ENCODE measurements at regions not wholly inside any gene's neighbourhood (a gene's known extent, or its start where the extent isn't known, plus 50 kb on each side); places are given as distances from the start of the nearest gene placed in this dataset.
"Not testable (repeated sequence)": the region's sequence is repeated elsewhere in the genome, so short reads cannot be mapped to it uniquely, and the experiment has no call there.

DNA sequence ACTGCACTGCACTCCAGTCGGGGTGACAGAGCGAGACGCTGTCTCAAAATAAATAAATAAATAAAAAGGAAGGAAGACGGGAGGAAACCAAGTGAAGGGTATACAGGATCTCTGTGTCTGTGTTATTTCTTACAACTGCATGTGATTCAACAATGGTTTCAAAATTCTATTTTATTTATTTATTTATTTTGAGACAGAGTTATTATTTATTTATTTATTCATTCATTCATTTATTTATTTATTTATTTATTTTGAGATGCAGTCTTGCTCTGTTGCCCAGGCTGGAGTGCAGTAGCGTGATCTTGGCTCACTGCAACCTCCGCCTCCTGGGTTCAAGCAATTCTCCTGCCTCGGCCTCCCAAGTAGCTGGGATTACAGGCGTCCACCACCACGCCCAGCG is 64.2 kb upstream of the RBM24 start:
- H3K27ac ChIP-seq; H3K4me3 ChIP-seq; in situ Hi-C loops (cut with MboI; ENCODE audit: low pct_unique_long_range_greater_than_20kb in 2 of 9, low sequenced_read_pairs in 9 of 9, unreplicated experiment in 9 of 9); ATAC-seq (replicated peaks in 6 of 8); H3K4me1 ChIP-seq (replicated peaks in 1 of 2): not testable (repeated sequence)
- 71 to 100% (median 93%) methylated on average over 1 to 10 of the region's 10 CpGs for whole genome bisulfite sequencing, 10 experiments

DNA sequence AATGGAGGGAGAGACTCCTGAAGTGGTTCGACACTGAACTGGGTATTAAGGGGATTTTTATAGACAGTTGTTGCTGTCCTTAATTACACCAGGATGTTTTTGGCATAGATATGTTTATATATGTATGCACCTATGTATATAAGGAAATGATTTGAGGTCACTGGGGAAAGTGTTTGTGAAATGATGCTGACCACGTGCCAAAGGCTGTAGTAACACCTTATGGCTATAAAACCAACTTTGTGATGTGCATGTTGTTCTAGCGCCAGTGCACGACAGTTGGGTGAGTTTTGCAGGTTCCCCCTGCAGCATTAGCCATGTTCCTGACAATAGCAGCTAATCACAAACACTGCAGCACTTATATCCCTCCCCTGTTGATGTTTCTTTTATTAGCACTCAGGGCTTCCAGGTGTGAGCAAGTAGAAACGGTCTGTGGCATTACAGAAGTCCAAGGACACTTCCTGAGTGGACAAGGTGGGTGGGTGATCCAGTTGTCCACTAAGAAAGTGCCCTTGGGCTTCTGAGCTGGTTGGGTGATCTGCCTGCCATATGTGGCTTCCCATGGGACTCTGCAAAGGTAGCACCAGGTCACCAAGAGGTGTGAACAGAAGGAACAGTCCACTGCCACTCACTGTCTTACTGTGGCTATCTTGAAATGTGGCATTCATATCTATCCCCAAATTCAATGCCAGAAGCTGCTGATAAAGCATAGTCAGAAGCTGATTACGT is 63.0 kb upstream of the RBM24 start:
- no peak overlapping the region for H3K27ac ChIP-seq
- no peak for ATAC-seq (replicated peaks in 6 of 8)
- no peaks in the 10 kb centered on the region for H3K4me1 ChIP-seq (replicated peaks in 1 of 2)
- H3K4me3 ChIP-seq = no peak overlapping the region
- in situ Hi-C loops (cut with MboI; ENCODE audit: low pct_unique_long_range_greater_than_20kb in 2 of 9, low sequenced_read_pairs in 9 of 9, unreplicated experiment in 9 of 9) = no loop called here
- WGBS, 10 experiments = 5 to 94% (median 81%) methylated on average over 2 to 6 of the region's 6 CpGs

DNA sequence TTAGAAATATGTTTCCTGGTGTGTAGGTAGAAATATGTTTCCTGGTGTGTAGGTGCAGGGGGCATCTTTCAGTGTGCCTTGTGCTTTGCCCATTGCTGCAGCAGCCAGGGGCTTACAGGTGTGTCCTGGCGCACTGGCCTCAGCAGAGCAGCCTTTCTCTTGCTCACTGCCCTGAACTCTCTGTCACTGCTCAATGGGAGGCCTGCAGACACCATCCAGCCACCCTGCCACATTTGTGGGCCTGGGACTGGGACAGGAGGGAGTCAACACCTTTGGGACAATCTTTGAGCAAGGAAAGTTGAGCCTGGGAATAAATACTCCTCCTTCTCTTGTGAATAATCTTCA is 62.4 kb upstream of the RBM24 start:
- in situ Hi-C loops (cut with MboI; ENCODE audit: low pct_unique_long_range_greater_than_20kb in 2 of 9, low sequenced_read_pairs in 9 of 9, unreplicated experiment in 9 of 9) = no loop called here
- Histone ChIP-seq H3K27ac (no peak overlapping the region), H3K4me3 (no peak overlapping the region), H3K4me1 (replicated peaks in 1 of 2) (no peaks in the 10 kb centered on the region)
- no peak for ATAC-seq (replicated peaks in 6 of 8)
- 40 to 83% methylated on average over 1 of the region's 1 CpG; no CpG with 5 or more reads in 8 of the 10 experiments for WGBS, 10 experiments

DNA sequence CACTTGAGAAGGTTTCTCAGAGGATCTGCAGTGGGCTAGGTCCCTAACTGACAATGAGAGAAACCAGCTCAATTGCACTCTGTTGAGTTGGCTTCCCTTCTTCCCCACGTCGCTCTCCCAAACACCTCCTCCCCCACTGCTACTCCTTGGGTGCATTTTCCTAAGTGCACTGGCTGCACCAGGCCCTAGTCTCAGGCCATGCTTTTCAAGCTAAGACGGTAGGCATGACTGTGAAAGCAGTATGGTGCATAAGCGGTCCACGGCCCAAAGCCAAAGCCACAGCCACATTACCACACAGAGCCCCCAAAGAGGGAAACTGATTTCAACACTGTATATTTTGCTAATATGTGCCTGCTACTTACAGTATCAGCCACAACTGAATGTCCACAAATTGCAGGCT is 62.1 kb upstream of the RBM24 start:
- Histone ChIP-seq H3K27ac (no peak overlapping the region), H3K4me1 (replicated peaks in 1 of 2) (no peaks in the 10 kb centered on the region), H3K4me3 (no peak overlapping the region)
- in situ Hi-C loops (cut with MboI; ENCODE audit: low pct_unique_long_range_greater_than_20kb in 2 of 9, low sequenced_read_pairs in 9 of 9, unreplicated experiment in 9 of 9) = no loop called here
- ATAC-seq (replicated peaks in 6 of 8) = no peak
- WGBS, 10 experiments = 20 to 84% (median 67%) methylated on average over 1 to 5 of the region's 5 CpGs; no CpG with 5 or more reads in 3 of the 10 experiments

DNA sequence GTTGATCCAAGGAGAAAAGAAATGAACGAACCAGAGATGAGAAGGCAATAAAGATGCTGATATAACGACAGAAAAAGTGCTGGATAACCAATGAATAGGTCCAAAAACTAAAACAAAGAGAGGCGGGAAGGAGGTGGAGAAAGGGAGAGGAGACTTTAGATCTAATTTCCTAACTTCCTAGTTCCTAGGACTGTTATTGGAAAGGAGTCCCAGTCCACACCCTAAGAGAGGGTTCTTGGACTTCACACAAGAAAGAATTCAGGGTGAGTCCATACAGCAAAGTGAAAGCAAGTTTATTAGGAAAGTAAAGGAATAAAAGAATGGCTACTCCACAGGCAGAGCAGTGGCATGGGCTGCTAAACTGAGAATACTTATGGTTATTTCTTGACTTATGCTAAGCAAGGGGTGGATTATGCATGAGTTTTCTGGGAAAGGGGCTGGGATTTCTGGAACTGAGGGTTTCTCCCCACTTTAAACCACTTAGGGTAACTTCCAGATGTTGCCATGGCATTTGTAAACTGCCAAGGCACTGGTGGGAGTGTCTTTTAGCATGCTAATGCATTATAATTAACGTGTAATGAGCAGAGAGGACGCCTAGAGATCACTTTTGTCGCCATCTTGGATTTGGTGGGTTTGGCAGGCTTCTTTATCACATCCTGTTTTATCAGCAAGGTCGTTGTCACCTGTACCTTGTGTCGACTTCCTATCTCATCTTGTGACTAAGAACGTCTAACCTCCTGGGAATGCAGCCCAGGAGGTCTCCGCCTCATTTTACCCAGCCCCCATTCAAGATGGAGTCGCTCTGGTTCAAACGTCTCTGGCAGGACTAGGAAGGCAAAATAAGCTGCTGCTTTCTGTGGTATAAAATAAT is 60.9 kb upstream of the RBM24 start:
- Histone ChIP-seq H3K4me3 (no peak overlapping the region), H3K4me1 (replicated peaks in 1 of 2) (no peaks in the 10 kb centered on the region), H3K27ac (no peak overlapping the region)
- in situ Hi-C loops (cut with MboI; ENCODE audit: low pct_unique_long_range_greater_than_20kb in 2 of 9, low sequenced_read_pairs in 9 of 9, unreplicated experiment in 9 of 9) = no loop called here
- ATAC-seq (replicated peaks in 6 of 8) = peak in 3 of 8 experiments; percentile 79 to 91 (median 85)
- WGBS, 10 experiments = 32 to 96% (median 81%) methylated on average over 2 to 11 of the region's 12 CpGs

DNA sequence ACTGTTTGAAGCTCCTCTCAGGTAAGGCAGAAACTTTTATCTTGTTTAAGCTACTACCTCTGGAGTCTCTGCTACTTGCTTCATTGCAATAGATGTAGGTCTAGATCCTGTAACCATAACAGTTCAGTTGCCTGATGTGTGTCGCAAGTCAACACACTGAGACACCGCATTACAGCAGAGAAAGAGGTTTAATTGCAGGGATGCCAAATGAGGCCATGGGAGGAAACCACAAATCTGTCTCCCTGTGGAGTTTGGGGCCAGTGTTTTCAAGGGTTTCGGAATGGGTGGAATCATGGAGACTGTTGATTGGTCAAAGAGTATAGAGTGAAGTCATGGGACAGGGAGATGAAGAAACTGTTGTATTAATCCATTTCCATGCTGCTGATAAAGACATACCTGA is 57.1 kb upstream of the RBM24 start:
- H3K27ac ChIP-seq = no peak overlapping the region
- H3K4me1 ChIP-seq (replicated peaks in 1 of 2) = peaks cover 10 to 15% of the 10 kb centered on the region in 2 donors
- H3K4me3 ChIP-seq = no peak overlapping the region
- no peak for ATAC-seq (replicated peaks in 6 of 8)
- 40 to 100% (median 100%) methylated on average over 1 to 3 of the region's 3 CpGs; no CpG with 5 or more reads in 3 of the 10 experiments for WGBS, 10 experiments
- in situ Hi-C loops (cut with MboI; ENCODE audit: low pct_unique_long_range_greater_than_20kb in 2 of 9, low sequenced_read_pairs in 9 of 9, unreplicated experiment in 9 of 9) = no loop called here

DNA sequence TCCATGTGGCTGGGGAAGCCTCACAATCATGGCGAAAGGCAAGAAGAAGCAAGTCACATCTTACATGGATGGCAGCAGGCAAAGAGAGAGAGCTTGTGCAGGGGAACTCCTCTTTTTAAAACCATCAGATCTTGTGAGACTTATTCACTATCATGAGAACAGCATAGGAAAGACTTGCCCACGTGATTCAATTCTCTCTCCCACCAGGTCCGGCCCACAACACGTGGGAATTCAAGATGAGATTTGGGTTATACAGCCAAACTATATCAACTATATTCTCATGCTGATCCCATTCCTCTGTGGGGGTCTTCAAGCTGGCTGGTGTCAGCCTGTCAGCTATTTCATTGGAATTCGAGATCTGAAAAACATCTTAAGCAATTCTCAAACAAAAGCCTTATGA is 56.7 kb upstream of the RBM24 start:
- ATAC-seq (replicated peaks in 6 of 8); H3K4me3 ChIP-seq; in situ Hi-C loops (cut with MboI; ENCODE audit: low pct_unique_long_range_greater_than_20kb in 2 of 9, low sequenced_read_pairs in 9 of 9, unreplicated experiment in 9 of 9); H3K27ac ChIP-seq: not testable (repeated sequence)
- WGBS, 10 experiments = 0 to 100% (median 72%) methylated on average over 1 to 4 of the region's 5 CpGs; no CpG with 5 or more reads in 1 of the 10 experiments
- H3K4me1 ChIP-seq (replicated peaks in 1 of 2) = peaks cover 10 to 15% of the 10 kb centered on the region in 2 donors

DNA sequence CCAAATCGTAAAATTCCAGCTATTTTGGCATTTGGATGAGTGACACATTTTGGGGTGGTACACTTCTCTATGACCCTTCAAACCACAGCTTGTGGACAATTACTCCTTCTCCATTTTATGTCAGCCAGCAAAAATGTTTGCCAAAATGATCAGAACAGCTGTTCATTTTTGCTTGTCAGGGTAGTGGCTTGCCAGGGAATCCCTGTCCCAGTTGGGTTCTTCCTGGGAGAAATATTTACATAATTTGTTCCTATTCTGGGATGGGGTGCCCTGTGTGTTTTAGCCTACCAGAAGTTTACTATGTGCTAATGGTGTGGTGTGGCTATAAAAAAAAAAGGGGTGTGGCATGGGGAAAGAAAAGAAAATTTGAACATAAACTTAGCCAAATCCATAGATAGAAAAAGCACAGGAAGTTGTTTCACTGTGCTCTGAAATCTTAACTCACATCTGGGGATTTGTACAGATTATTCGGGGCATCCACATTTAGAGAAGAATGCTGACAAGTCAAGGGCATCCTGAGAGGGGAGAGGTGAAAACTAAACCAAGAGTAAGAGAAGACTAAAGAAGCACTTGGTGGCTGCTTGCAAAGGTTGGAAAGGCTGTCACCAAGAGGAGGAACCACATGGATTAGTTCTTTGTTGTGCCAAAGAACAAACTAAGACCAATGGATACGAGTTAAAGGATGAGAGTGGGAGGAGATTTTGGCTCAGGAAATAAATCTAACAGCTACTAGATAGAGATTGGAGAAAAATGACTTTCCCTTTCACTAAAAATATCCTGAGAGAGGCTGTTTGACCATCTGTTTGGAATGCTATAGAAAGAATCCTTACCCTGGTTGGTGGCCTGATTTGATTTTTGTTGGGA is 55.2 kb upstream of the RBM24 start:
- H3K4me1 ChIP-seq (replicated peaks in 1 of 2) = peaks cover 10 to 15% of the 10 kb centered on the region in 2 donors
- ATAC-seq (replicated peaks in 6 of 8) = peak in 2 of 8 experiments; percentile 10 to 16
- H3K4me3 ChIP-seq = no peak overlapping the region
- WGBS, 10 experiments = 0 to 88% (median 61%) methylated on average over 1 to 3 of the region's 3 CpGs; no CpG with 5 or more reads in 1 of the 10 experiments
- H3K27ac ChIP-seq = no peak overlapping the region
- in situ Hi-C loops (cut with MboI; ENCODE audit: low pct_unique_long_range_greater_than_20kb in 2 of 9, low sequenced_read_pairs in 9 of 9, unreplicated experiment in 9 of 9) = no loop called here

DNA sequence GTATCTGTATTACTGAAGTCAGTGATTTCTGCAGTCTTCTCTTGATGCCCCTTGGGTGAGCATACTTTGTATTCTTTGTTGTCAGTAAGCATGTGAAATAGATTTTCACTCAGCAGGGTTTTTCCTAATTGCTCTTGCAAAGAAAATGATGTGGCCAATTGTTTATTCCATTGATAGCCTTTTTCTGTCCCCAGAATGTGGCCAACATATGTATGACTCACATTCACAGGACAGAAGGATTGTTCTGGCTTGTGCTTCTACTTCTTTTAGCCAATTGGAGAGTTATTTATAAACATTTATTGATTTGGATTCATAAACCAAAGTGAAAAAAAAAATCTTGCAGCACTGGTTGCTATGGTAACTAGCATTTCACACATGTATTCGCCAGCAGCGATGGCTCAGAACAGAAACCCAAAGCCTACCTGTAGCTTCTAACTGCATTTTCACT is 54.4 kb upstream of the RBM24 start:
- in situ Hi-C loops (cut with MboI; ENCODE audit: low pct_unique_long_range_greater_than_20kb in 2 of 9, low sequenced_read_pairs in 9 of 9, unreplicated experiment in 9 of 9) = no loop called here
- WGBS, 10 experiments = 0 to 75% (median 22%) methylated on average over 2 of the region's 2 CpGs; no CpG with 5 or more reads in 2 of the 10 experiments
- Histone ChIP-seq H3K4me3 (no peak overlapping the region), H3K4me1 (replicated peaks in 1 of 2) (peaks cover 10 to 15% of the 10 kb centered on the region in 2 donors), H3K27ac (no peak overlapping the region)
- ATAC-seq (replicated peaks in 6 of 8) = peak in 5 of 8 experiments; percentile 63 to 94 (median 88)

DNA sequence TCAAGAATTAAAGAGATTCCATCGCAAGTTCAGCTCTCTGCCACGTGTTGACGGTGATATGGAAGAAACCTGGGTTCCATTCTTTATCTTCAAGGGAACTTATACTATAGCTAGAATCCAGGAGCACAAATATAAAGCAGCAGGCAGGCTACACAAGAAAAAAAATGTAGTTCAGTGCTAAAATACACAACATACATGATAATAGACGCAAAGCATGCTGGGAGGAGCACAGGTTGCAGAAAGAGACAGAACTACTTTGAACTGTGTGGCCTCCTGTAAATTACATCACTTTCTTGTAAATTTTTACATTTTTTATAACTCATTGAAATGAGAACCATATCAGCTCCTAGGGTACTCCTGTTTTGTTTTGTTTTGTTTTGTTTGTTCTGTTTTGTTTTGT is 53.8 kb upstream of the RBM24 start:
- no peak overlapping the region for H3K4me3 ChIP-seq
- peaks cover 10 to 15% of the 10 kb centered on the region in 2 donors for H3K4me1 ChIP-seq (replicated peaks in 1 of 2)
- ATAC-seq (replicated peaks in 6 of 8) = peak in 3 of 8 experiments; percentile 4 to 25 (median 12)
- no peak overlapping the region for H3K27ac ChIP-seq
- WGBS, 10 experiments = 23 to 100% (median 89%) methylated on average over 1 to 4 of the region's 4 CpGs; no CpG with 5 or more reads in 1 of the 10 experiments
- in situ Hi-C loops (cut with MboI; ENCODE audit: low pct_unique_long_range_greater_than_20kb in 2 of 9, low sequenced_read_pairs in 9 of 9, unreplicated experiment in 9 of 9) = no loop called here

Measured in motor neuron (in vitro differentiated cells).